ENCODE measurements at regions not wholly inside any gene's neighbourhood (a gene's known extent, or its start where the extent isn't known, plus 50 kb on each side); places are given as distances from the start of the nearest gene placed in this dataset.

- no peak for TF ChIP-seq CTCF (IDR thresholded peaks at IDR 0.05)
- H3K27ac Mint-ChIP-seq (ENCODE audit: unreplicated experiment): no peak overlapping the region
- no peaks in the 10 kb centered on the region for H3K27me3 Mint-ChIP-seq (ENCODE audit: unreplicated experiment)
- H3K4me1 Mint-ChIP-seq (ENCODE audit: unreplicated experiment): peaks cover 10% of the 10 kb centered on the region
- H3K9me3 Mint-ChIP-seq (ENCODE audit: unreplicated experiment): peaks cover 12% of the 10 kb centered on the region
- H3K36me3 Mint-ChIP-seq (ENCODE audit: unreplicated experiment): peaks cover 3% of the 10 kb centered on the region
- H3K4me3 Mint-ChIP-seq (ENCODE audit: unreplicated experiment): no peak overlapping the region
- no peak for DNase-seq (ENCODE audit: extremely low spot score, unreplicated experiment)
Measured at GRCh38 chr15:67892559-67893377, 52.9 kb upstream of the RNU6-1 start.

- no peaks in the 10 kb centered on the region for H3K36me3 Mint-ChIP-seq (ENCODE audit: unreplicated experiment)
- no peak overlapping the region for H3K27ac Mint-ChIP-seq (ENCODE audit: unreplicated experiment)
- no peak overlapping the region for H3K4me3 Mint-ChIP-seq (ENCODE audit: unreplicated experiment)
- peaks cover 4% of the 10 kb centered on the region for H3K9me3 Mint-ChIP-seq (ENCODE audit: unreplicated experiment)
- no peak for DNase-seq (ENCODE audit: extremely low spot score, unreplicated experiment)
- no peak for TF ChIP-seq CTCF (IDR thresholded peaks at IDR 0.05)
- peaks cover 11% of the 10 kb centered on the region for H3K4me1 Mint-ChIP-seq (ENCODE audit: unreplicated experiment)
- H3K27me3 Mint-ChIP-seq (ENCODE audit: unreplicated experiment): no peaks in the 10 kb centered on the region
Measured at GRCh38 chr15:67895237-67895636, 55.4 kb upstream of the RNU6-1 start.

GRCh38 chr15:67897646-67898339 is 57.9 kb upstream of the RNU6-1 start:
- H3K9me3 Mint-ChIP-seq (ENCODE audit: unreplicated experiment): peaks cover 3% of the 10 kb centered on the region
- no peak for DNase-seq (ENCODE audit: extremely low spot score, unreplicated experiment)
- no peak for TF ChIP-seq CTCF (IDR thresholded peaks at IDR 0.05)
- H3K4me1 Mint-ChIP-seq (ENCODE audit: unreplicated experiment): peaks cover 8% of the 10 kb centered on the region
- H3K4me3 Mint-ChIP-seq (ENCODE audit: unreplicated experiment): no peak overlapping the region
- H3K36me3 Mint-ChIP-seq (ENCODE audit: unreplicated experiment): no peaks in the 10 kb centered on the region
- no peaks in the 10 kb centered on the region for H3K27me3 Mint-ChIP-seq (ENCODE audit: unreplicated experiment)
- H3K27ac Mint-ChIP-seq (ENCODE audit: unreplicated experiment): no peak overlapping the region

GRCh38 chr15:67899596-67900283 is 59.9 kb upstream of the RNU6-1 start:
- Mint-ChIP-seq H3K4me3 (ENCODE audit: unreplicated experiment) (no peak overlapping the region), H3K4me1 (ENCODE audit: unreplicated experiment) (peaks cover 7% of the 10 kb centered on the region), H3K9me3 (ENCODE audit: unreplicated experiment) (peaks cover 3% of the 10 kb centered on the region), H3K36me3 (ENCODE audit: unreplicated experiment) (no peaks in the 10 kb centered on the region), H3K27me3 (ENCODE audit: unreplicated experiment) (no peaks in the 10 kb centered on the region), H3K27ac (ENCODE audit: unreplicated experiment) (no peak overlapping the region)
- TF ChIP-seq CTCF (IDR thresholded peaks at IDR 0.05): no peak
- DNase-seq (ENCODE audit: extremely low spot score, unreplicated experiment): no peak
